Trophoblast cell (in vitro differentiated cells and primary cell): ENCODE measurements at regions not wholly inside any gene's neighbourhood (a gene's known extent, or its start where the extent isn't known, plus 50 kb on each side); places are given as distances from the start of the nearest gene placed in this dataset.
A peak's percentile ranks its signal among the peaks of the same experiment; 100 is the strongest.

ENCODE experiments used
- DNase-seq, 2 donors: peaks; one replicate each; pipeline ENCODE4 v3.0.0-alpha.2; 2016
- H2AFZ ChIP-seq: 2 replicates; pipeline ENCODE4 v1.6.1; 2013; ENCODE audit warnings: low read length, moderate library complexity, mild to moderate bottlenecking; ENCODE audit not compliant: insufficient read depth, poor library complexity
- H2AK5ac ChIP-seq: 2 replicates; pipeline ENCODE4 v1.6.1; 2013; ENCODE audit warnings: mild to moderate bottlenecking, low read length
- H2BK120ac ChIP-seq: 2 replicates; pipeline ENCODE4 v1.6.1; 2013; ENCODE audit warnings: low read length, mild to moderate bottlenecking, moderate library complexity; ENCODE audit not compliant: insufficient read depth, poor library complexity
- H2BK12ac ChIP-seq: 2 replicates; pipeline ENCODE4 v1.6.1; 2013; ENCODE audit warnings: mild to moderate bottlenecking, low read length, moderate library complexity
- H2BK5ac ChIP-seq: 2 replicates; pipeline ENCODE4 v1.6.1; 2013; ENCODE audit warnings: low read length, low read depth, moderate library complexity, mild to moderate bottlenecking; ENCODE audit not compliant: poor library complexity
- H3K14ac ChIP-seq: 2 replicates; pipeline ENCODE4 v1.6.1; 2013; ENCODE audit warnings: mild to moderate bottlenecking, low read length
- H3K18ac ChIP-seq: 2 replicates; pipeline ENCODE4 v1.6.1; 2013; ENCODE audit warnings: mild to moderate bottlenecking, low read length
- H3K23ac ChIP-seq: 2 replicates; pipeline ENCODE4 v1.6.1; 2013; ENCODE audit warnings: low read length
- H3K27ac ChIP-seq: 2 replicates; pipeline ENCODE4 v1.5.1; 2013; ENCODE audit warnings: low read depth, mild to moderate bottlenecking, inconsistent platforms, low read length, moderate library complexity
- H3K27me3 ChIP-seq: 2 replicates; pipeline ENCODE4 v1.6.1; 2013; ENCODE audit warnings: inconsistent platforms, mild to moderate bottlenecking, low read length, moderate library complexity; ENCODE audit not compliant: insufficient read depth
- H3K36me3 ChIP-seq, 2 experiments: 1 replicate in 1 of 2; 2 replicates in 1 of 2; pipeline ENCODE4 v1.6.1; 2013; ENCODE audit warnings: low read length in 2 of 2, mild to moderate bottlenecking in 2 of 2, moderate library complexity in 1 of 2; ENCODE audit not compliant: insufficient read depth in 2 of 2, control insufficient read depth in 1 of 2
- H3K4ac ChIP-seq: 2 replicates; pipeline ENCODE4 v1.6.1; 2013; ENCODE audit warnings: low read depth, mild to moderate bottlenecking, low read length, moderate library complexity
- H3K4me1 ChIP-seq, 2 experiments: 1 replicate in 1 of 2; 2 replicates in 1 of 2; pipeline ENCODE4 v1.6.1; 2013; ENCODE audit warnings: low read length in 2 of 2, mild to moderate bottlenecking in 2 of 2, moderate library complexity in 1 of 2; ENCODE audit not compliant: insufficient read depth in 2 of 2, control insufficient read depth in 1 of 2
- H3K4me2 ChIP-seq: 2 replicates; pipeline ENCODE4 v1.6.1; 2013; ENCODE audit warnings: inconsistent platforms, mild to moderate bottlenecking, low read length, moderate library complexity
- H3K4me3 ChIP-seq: 2 replicates; pipeline ENCODE4 v1.5.1; 2013; ENCODE audit warnings: mild to moderate bottlenecking, low read depth, low read length, inconsistent platforms
- H3K79me1 ChIP-seq: one replicate; pipeline ENCODE4 v1.6.1; 2013; ENCODE audit warnings: low read length
- H3K79me2 ChIP-seq: 2 replicates; pipeline ENCODE4 v1.6.1; 2013; ENCODE audit warnings: low read length, mild to moderate bottlenecking; ENCODE audit not compliant: control insufficient read depth, insufficient read depth, poor library complexity
- H3K9ac ChIP-seq: 2 replicates; pipeline ENCODE4 v1.6.1; 2013; ENCODE audit warnings: mild to moderate bottlenecking, low read length
- H3K9me3 ChIP-seq: 2 replicates; pipeline ENCODE4 v1.6.1; 2013; ENCODE audit warnings: low read depth, mild to moderate bottlenecking, control low read depth, inconsistent platforms, low read length; ENCODE audit not compliant: insufficient read depth
- H4K12ac ChIP-seq: 2 replicates; pipeline ENCODE4 v1.6.1; 2013; ENCODE audit warnings: low read depth, mild to moderate bottlenecking, low read length, moderate library complexity
- H4K8ac ChIP-seq: 2 replicates; pipeline ENCODE4 v1.6.1; 2013; ENCODE audit warnings: low read depth, mild to moderate bottlenecking, low read length, moderate library complexity
- H4K91ac ChIP-seq: one replicate; pipeline ENCODE4 v1.6.1; 2013; ENCODE audit warnings: low read depth, mild to moderate bottlenecking, low read length, moderate library complexity
- WGBS: extraction: QIAGEN DNeasy Blood & Tissue Kit; methylation state at CpG from one replicate; pipeline ENCODE4 v1.1.7; 2013; ENCODE audit warnings: missing lambda C conversion rate; ENCODE audit not compliant: insufficient read length, insufficient coverage; ENCODE audit errors: extremely low coverage; 5-methylcytosine and 5-hydroxymethylcytosine counted together

GRCh38 chr12:126617312-126617711, 1552.1 kb downstream of the AACS start:
- H2BK120ac ChIP-seq = no peak overlapping the region
- H3K9me3 ChIP-seq = peaks cover 13% of the 10 kb centered on the region
- H3K18ac ChIP-seq = no peak overlapping the region
- H3K9ac ChIP-seq = no peak overlapping the region
- no peak overlapping the region for H4K12ac ChIP-seq
- H3K14ac ChIP-seq = no peak overlapping the region
- H3K79me2 ChIP-seq = no peaks in the 10 kb centered on the region
- no CpG with 5 or more reads among the region's 5 CpGs for WGBS
- H3K36me3 ChIP-seq = no peaks in the 10 kb centered on the region
- H3K4me2 ChIP-seq = no peak overlapping the region
- no peak overlapping the region for H2AK5ac ChIP-seq
- no peak overlapping the region for H3K4ac ChIP-seq
- H2AFZ ChIP-seq = no peak overlapping the region
- no peak overlapping the region for H4K91ac ChIP-seq
- H2BK12ac ChIP-seq = no peak overlapping the region
- no peak overlapping the region for H4K8ac ChIP-seq
- no peak overlapping the region for H3K27ac ChIP-seq
- no peak overlapping the region for H3K4me3 ChIP-seq
- peak in 1 of 2 donors; percentile 43 for DNase-seq
- no peak overlapping the region for H3K23ac ChIP-seq
- H2BK5ac ChIP-seq = no peak overlapping the region
- H3K27me3 ChIP-seq = no peaks in the 10 kb centered on the region
- no peaks in the 10 kb centered on the region for H3K4me1 ChIP-seq
- H3K79me1 ChIP-seq = no peaks in the 10 kb centered on the region

GRCh38 chr12:126627596-126627995, 1562.4 kb downstream of the AACS start:
- no CpG with 5 or more reads among the region's 4 CpGs for WGBS

DNA sequence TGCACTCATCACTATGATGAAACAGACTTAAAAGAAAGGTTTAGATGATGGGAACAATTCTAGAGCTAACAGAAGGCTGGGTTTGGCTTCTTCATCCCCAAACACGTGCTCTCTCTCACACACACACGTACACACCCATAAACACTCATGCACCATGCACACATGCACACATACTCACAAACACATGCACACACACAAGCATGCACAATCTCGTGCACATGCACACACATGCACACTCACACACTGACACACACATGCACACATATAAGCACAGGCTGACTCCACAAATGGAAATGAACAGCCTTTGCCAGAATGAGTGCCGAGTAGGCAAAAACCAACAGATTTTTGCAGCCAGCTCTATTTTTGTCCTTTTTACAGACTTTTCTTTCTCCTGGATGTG, 1571.6 kb downstream of the AACS start:
- H3K23ac ChIP-seq = peak overlapping the region; percentile 19
- no peak overlapping the region for H3K14ac ChIP-seq
- no peaks in the 10 kb centered on the region for H3K79me1 ChIP-seq
- H4K8ac ChIP-seq = no peak overlapping the region
- DNase-seq = no peak
- H3K27ac ChIP-seq = no peak overlapping the region
- WGBS = no CpG with 5 or more reads among the region's 4 CpGs
- H3K4me3 ChIP-seq = no peak overlapping the region
- no peak overlapping the region for H2AFZ ChIP-seq
- peak overlapping the region; percentile 5 for H3K9ac ChIP-seq
- no peak overlapping the region for H4K12ac ChIP-seq
- no peak overlapping the region for H2BK120ac ChIP-seq
- no peak overlapping the region for H2BK12ac ChIP-seq
- H2AK5ac ChIP-seq = no peak overlapping the region
- no peak overlapping the region for H4K91ac ChIP-seq
- no peaks in the 10 kb centered on the region for H3K27me3 ChIP-seq
- H2BK5ac ChIP-seq = no peak overlapping the region
- no peaks in the 10 kb centered on the region for H3K36me3 ChIP-seq
- no peak overlapping the region for H3K18ac ChIP-seq
- H3K4ac ChIP-seq = no peak overlapping the region
- H3K9me3 ChIP-seq = peaks cover 2% of the 10 kb centered on the region
- H3K79me2 ChIP-seq = no peaks in the 10 kb centered on the region
- H3K4me2 ChIP-seq = no peak overlapping the region
- no peaks in the 10 kb centered on the region for H3K4me1 ChIP-seq

More at GRCh38 chr12:126627596-126627995, 1562.4 kb downstream of the AACS start:
- no peak overlapping the region for H3K27ac ChIP-seq
- no peaks in the 10 kb centered on the region for H3K4me1 ChIP-seq
- no peak overlapping the region for H2AK5ac ChIP-seq
- no peak overlapping the region for H4K12ac ChIP-seq
- no peak overlapping the region for H2BK12ac ChIP-seq
- H3K79me2 ChIP-seq = no peaks in the 10 kb centered on the region
- no peaks in the 10 kb centered on the region for H3K27me3 ChIP-seq
- no peaks in the 10 kb centered on the region for H3K9me3 ChIP-seq
- H3K4me2 ChIP-seq = no peak overlapping the region
- no peak overlapping the region for H3K4ac ChIP-seq
- no peak overlapping the region for H4K91ac ChIP-seq
- H3K9ac ChIP-seq = no peak overlapping the region
- no peak overlapping the region for H2BK5ac ChIP-seq
- H3K14ac ChIP-seq = no peak overlapping the region
- no peak overlapping the region for H3K23ac ChIP-seq
- no peak overlapping the region for H3K18ac ChIP-seq
- no peak overlapping the region for H4K8ac ChIP-seq
- H3K79me1 ChIP-seq = no peaks in the 10 kb centered on the region
- no peaks in the 10 kb centered on the region for H3K36me3 ChIP-seq
- H2AFZ ChIP-seq = no peak overlapping the region
- DNase-seq = no peak
- no peak overlapping the region for H2BK120ac ChIP-seq
- no peak overlapping the region for H3K4me3 ChIP-seq

DNA sequence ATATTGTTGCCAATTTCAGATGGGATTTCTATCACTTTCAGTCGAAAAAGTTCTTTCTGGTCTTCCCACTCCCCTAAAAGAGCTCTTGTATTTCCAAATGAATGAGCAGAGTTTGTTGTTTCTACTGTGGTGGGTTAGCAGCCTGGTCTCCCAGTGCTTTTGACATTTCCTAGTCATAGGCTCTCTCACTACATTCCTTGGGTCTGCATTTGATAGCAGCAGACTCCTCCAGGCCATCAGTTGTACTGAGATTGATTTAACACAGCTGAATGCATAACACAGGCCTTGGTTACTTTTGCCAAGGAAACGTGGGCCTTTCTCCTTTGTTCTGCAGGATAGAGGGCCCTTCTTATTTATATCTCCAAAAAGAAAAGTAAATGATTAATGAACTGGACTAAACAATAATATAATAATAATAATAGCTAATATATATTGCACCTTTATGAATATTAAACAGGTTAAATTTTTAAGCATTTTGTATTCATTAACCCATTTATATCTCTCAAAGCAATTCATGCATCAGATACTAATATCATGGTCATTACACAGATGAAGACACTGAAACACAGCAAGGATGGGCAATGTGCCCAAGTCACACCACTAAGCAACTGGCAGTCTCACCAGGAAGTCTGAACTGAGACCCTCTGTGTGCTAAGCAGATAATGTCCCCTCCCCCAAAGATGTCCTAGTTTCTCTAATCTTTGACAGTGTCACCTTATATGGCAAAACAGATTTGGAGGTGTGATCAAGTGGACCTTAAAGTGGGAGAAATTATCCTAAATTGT, 1579.2 kb downstream of the AACS start:
- Histone ChIP-seq H3K9me3 (peaks cover 2% of the 10 kb centered on the region), H3K9ac (no peak overlapping the region), H3K14ac (no peak overlapping the region), H2BK5ac (no peak overlapping the region), H2AFZ (no peak overlapping the region), H3K4me1 (no peaks in the 10 kb centered on the region), H3K36me3 (no peaks in the 10 kb centered on the region), H3K27me3 (no peaks in the 10 kb centered on the region), H3K4me3 (no peak overlapping the region), H4K12ac (no peak overlapping the region), H2BK120ac (no peak overlapping the region), H3K27ac (no peak overlapping the region), H2BK12ac (no peak overlapping the region), H3K79me1 (no peaks in the 10 kb centered on the region), H3K23ac (no peak overlapping the region), H3K18ac (no peak overlapping the region), H3K79me2 (no peaks in the 10 kb centered on the region), H4K91ac (no peak overlapping the region), H3K4ac (no peak overlapping the region), H3K4me2 (no peak overlapping the region), H4K8ac (no peak overlapping the region), H2AK5ac (no peak overlapping the region)
- no CpG with 5 or more reads among the region's 2 CpGs for WGBS
- DNase-seq = no peak
